ENCODE measurements at regions not wholly inside any gene's neighbourhood (a gene's known extent, or its start where the extent isn't known, plus 50 kb on each side); places are given as distances from the start of the nearest gene placed in this dataset.

DNA sequence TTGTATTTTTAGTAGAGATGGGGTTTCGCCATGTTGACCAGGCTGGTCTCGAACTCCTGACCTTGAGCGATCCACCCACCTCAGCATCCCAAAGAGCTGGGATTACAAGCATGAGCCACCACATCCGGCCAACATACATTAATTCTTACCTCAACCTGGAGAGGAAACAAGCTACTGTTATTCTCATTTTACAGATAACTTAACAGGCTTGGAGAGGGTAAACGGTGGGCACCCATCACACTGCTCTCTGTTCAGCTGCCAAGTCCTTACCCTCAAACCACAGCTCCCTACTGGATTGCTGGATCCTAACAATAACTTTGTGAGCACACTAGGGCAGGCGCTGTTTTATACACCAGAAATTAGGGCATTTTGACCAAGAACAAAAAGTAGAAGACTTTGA lies 93.6 kb upstream of the BARHL2 start:
- H3K27ac ChIP-seq (ENCODE audit: control insufficient read depth, insufficient read depth, low read length), result no peak overlapping the region
- H3K4me1 ChIP-seq (ENCODE audit: control insufficient read depth, extremely low read depth, insufficient read depth, low read length), result no peaks in the 10 kb centered on the region
- H3K9ac ChIP-seq (ENCODE audit: control insufficient read depth, extremely low read depth, insufficient read depth, low read length), result no peak overlapping the region
- H3K9me3 ChIP-seq (ENCODE audit: control insufficient read depth, low read depth, low read length), result no peaks in the 10 kb centered on the region
- TF ChIP-seq EZH2 (IDR thresholded peaks at IDR 0.05; ENCODE audit: low read length), result no peak
- TF ChIP-seq, protein P1, sequence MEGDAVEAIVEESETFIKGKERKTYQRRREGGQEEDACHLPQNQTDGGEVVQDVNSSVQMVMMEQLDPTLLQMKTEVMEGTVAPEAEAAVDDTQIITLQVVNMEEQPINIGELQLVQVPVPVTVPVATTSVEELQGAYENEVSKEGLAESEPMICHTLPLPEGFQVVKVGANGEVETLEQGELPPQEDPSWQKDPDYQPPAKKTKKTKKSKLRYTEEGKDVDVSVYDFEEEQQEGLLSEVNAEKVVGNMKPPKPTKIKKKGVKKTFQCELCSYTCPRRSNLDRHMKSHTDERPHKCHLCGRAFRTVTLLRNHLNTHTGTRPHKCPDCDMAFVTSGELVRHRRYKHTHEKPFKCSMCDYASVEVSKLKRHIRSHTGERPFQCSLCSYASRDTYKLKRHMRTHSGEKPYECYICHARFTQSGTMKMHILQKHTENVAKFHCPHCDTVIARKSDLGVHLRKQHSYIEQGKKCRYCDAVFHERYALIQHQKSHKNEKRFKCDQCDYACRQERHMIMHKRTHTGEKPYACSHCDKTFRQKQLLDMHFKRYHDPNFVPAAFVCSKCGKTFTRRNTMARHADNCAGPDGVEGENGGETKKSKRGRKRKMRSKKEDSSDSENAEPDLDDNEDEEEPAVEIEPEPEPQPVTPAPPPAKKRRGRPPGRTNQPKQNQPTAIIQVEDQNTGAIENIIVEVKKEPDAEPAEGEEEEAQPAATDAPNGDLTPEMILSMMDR (optimal IDR thresholded peaks at IDR 0.05 in 1 of 3, IDR thresholded peaks at IDR 0.05 in 1 of 3, conservative IDR thresholded peaks at IDR 0.05 in 1 of 3; ENCODE audit: extremely low read depth in 1 of 3, insufficient read depth in 2 of 3, low read length in 3 of 3), result no peak
- no peaks in the 10 kb centered on the region for H3K27me3 ChIP-seq (ENCODE audit: control insufficient read depth, extremely low read depth, insufficient read depth, low read length)
- H3K36me3 ChIP-seq (ENCODE audit: control insufficient read depth in 2 of 2, extremely low read depth in 1 of 2, insufficient read depth in 2 of 2, low read length in 2 of 2), result no peaks in the 10 kb centered on the region
- H3K79me2 ChIP-seq (ENCODE audit: control insufficient read depth, insufficient read depth, low read length), result no peaks in the 10 kb centered on the region
- no peaks in the 10 kb centered on the region for H4K20me1 ChIP-seq (ENCODE audit: control insufficient read depth, extremely low read depth, insufficient read depth, low read length)
- no peaks in the 10 kb centered on the region for H3K9me1 ChIP-seq (ENCODE audit: control insufficient read depth, extremely low read depth, insufficient read depth, low read length)
- FAIRE-seq, result no peak
- dilution Hi-C loops (cut with MboI; ENCODE audit: extremely low pct_ligation_motif_present, low sequenced_read_pairs), result no loop called here
- H3K4me2 ChIP-seq (ENCODE audit: control insufficient read depth, extremely low read depth, insufficient read depth, low read depth, low read length), result no peak overlapping the region
- no peak overlapping the region for H3K4me3 ChIP-seq (ENCODE audit: control insufficient read depth in 2 of 3, extremely low read depth in 1 of 3, insufficient read depth in 2 of 3, low read depth in 1 of 3, low read length in 3 of 3)
- DNase-seq (ENCODE audit: low read depth, low spot score), result no peak
- H2AFZ ChIP-seq (ENCODE audit: control insufficient read depth, low read length), result no peak overlapping the region

DNA sequence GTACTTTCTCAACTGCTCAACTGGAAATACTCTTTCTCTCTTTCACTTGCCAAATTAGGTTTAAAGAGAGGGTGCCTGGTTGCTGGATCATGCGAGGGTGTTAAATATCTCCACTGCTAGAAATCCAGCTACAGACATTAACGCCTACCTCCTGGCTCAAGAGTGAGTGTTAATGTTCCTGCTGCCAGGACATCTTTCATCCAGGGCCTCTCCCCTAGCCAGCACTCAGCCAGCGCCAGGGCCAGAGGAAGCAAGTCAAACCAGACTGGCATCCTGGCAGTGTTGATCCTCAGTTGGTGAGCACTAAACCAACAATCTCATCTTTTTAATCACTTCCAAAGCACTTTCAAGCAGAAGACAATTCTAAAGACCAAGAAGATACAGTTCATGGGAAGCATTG lies 92.9 kb upstream of the BARHL2 start:
- Histone ChIP-seq H3K36me3 (ENCODE audit: control insufficient read depth in 2 of 2, extremely low read depth in 1 of 2, insufficient read depth in 2 of 2, low read length in 2 of 2) (no peaks in the 10 kb centered on the region), H3K4me2 (ENCODE audit: control insufficient read depth, extremely low read depth, insufficient read depth, low read depth, low read length) (no peak overlapping the region), H3K27me3 (ENCODE audit: control insufficient read depth, extremely low read depth, insufficient read depth, low read length) (no peaks in the 10 kb centered on the region), H3K4me3 (ENCODE audit: control insufficient read depth in 2 of 3, extremely low read depth in 1 of 3, insufficient read depth in 2 of 3, low read depth in 1 of 3, low read length in 3 of 3) (no peak overlapping the region), H3K4me1 (ENCODE audit: control insufficient read depth, extremely low read depth, insufficient read depth, low read length) (no peaks in the 10 kb centered on the region), H3K9me1 (ENCODE audit: control insufficient read depth, extremely low read depth, insufficient read depth, low read length) (no peaks in the 10 kb centered on the region), H3K27ac (ENCODE audit: control insufficient read depth, insufficient read depth, low read length) (no peak overlapping the region), H3K9ac (ENCODE audit: control insufficient read depth, extremely low read depth, insufficient read depth, low read length) (no peak overlapping the region), H3K9me3 (ENCODE audit: control insufficient read depth, low read depth, low read length) (no peaks in the 10 kb centered on the region), H3K79me2 (ENCODE audit: control insufficient read depth, insufficient read depth, low read length) (no peaks in the 10 kb centered on the region), H4K20me1 (ENCODE audit: control insufficient read depth, extremely low read depth, insufficient read depth, low read length) (no peaks in the 10 kb centered on the region), H2AFZ (ENCODE audit: control insufficient read depth, low read length) (no peak overlapping the region)
- dilution Hi-C loops (cut with MboI; ENCODE audit: extremely low pct_ligation_motif_present, low sequenced_read_pairs), result no loop called here
- TF ChIP-seq, protein P1 (optimal IDR thresholded peaks at IDR 0.05 in 1 of 3, IDR thresholded peaks at IDR 0.05 in 1 of 3, conservative IDR thresholded peaks at IDR 0.05 in 1 of 3; ENCODE audit: extremely low read depth in 1 of 3, insufficient read depth in 2 of 3, low read length in 3 of 3), result no peak
- no peak for FAIRE-seq
- no peak for DNase-seq (ENCODE audit: low read depth, low spot score)

Measured in keratinocyte (primary cell).